ENCODE measurements at regions not wholly inside any gene's neighbourhood (a gene's known extent, or its start where the extent isn't known, plus 50 kb on each side); places are given as distances from the start of the nearest gene placed in this dataset.

DNA sequence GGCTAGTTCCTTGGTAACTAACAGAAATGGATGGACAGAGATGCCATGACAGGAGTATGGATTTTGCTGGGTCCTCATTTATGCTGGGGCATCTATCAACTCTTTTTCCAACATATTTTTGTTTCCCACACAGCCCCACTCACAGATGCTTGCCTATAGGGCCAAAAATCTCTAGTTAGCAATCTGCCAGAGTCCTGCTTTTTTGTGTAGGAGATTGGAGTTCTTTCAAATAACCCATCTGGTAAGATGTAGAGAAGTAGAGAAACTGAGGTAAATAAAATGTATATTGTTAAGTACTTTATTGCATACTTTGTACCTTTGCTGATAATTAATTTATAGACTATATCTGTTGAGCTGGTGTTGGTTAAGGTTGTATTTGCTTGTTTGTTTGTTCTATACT lies 456.5 kb upstream of the GOLIM4 start:
- Histone ChIP-seq H3K9me2 (ENCODE audit: insufficient read depth) (no peaks in the 10 kb centered on the region), H2AFZ (ENCODE audit: low read depth, low read length, poor library complexity, severe bottlenecking) (no peak overlapping the region), H3K4me2 (ENCODE audit: low read length) (no peak overlapping the region), H3K4me3 (replicated peaks in 1 of 2; ENCODE audit: low read depth in 1 of 2, low read length in 2 of 2) (no peak overlapping the region), H3K4me1 (ENCODE audit: control insufficient read depth in 1 of 2, insufficient read depth in 2 of 2, low read length in 2 of 2) (no peaks in the 10 kb centered on the region), H3K9me3 (ENCODE audit: control insufficient read depth in 1 of 2, insufficient read depth in 1 of 2, low read depth in 1 of 2, low read length in 2 of 2) (no peaks in the 10 kb centered on the region), H3K9ac (ENCODE audit: low read length) (no peak overlapping the region), H3K27ac (ENCODE audit: low read depth, low read length) (no peak overlapping the region), H3K79me2 (ENCODE audit: insufficient read depth, low read length) (no peaks in the 10 kb centered on the region), H3K36me3 (ENCODE audit: control insufficient read depth in 1 of 2, insufficient read depth in 2 of 2, low read length in 2 of 2) (no peaks in the 10 kb centered on the region), H4K20me1 (ENCODE audit: insufficient read depth) (no peaks in the 10 kb centered on the region), H3K27me3 (ENCODE audit: insufficient read depth, low read length) (no peaks in the 10 kb centered on the region)
- intact Hi-C loops (cut with micrococcal nuclease): no loop called here
- no TSS peak for BruUV-seq (replicated peaks)
- ATAC-seq: no peak
- RAD21 ChIA-PET (ENCODE audit: low non-redundant PET in 1 of 2, low total read pairs in 2 of 2, uncharacterized antibody in 2 of 2, unreplicated experiment in 2 of 2): no interaction called here
- no peak for DNase-seq (ENCODE audit: low read depth, low spot score)
- no peak for TF ChIP-seq ZFX (IDR thresholded peaks at IDR 0.05)
- TF ChIP-seq, protein P1, sequence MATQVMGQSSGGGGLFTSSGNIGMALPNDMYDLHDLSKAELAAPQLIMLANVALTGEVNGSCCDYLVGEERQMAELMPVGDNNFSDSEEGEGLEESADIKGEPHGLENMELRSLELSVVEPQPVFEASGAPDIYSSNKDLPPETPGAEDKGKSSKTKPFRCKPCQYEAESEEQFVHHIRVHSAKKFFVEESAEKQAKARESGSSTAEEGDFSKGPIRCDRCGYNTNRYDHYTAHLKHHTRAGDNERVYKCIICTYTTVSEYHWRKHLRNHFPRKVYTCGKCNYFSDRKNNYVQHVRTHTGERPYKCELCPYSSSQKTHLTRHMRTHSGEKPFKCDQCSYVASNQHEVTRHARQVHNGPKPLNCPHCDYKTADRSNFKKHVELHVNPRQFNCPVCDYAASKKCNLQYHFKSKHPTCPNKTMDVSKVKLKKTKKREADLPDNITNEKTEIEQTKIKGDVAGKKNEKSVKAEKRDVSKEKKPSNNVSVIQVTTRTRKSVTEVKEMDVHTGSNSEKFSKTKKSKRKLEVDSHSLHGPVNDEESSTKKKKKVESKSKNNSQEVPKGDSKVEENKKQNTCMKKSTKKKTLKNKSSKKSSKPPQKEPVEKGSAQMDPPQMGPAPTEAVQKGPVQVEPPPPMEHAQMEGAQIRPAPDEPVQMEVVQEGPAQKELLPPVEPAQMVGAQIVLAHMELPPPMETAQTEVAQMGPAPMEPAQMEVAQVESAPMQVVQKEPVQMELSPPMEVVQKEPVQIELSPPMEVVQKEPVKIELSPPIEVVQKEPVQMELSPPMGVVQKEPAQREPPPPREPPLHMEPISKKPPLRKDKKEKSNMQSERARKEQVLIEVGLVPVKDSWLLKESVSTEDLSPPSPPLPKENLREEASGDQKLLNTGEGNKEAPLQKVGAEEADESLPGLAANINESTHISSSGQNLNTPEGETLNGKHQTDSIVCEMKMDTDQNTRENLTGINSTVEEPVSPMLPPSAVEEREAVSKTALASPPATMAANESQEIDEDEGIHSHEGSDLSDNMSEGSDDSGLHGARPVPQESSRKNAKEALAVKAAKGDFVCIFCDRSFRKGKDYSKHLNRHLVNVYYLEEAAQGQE (IDR thresholded peaks at IDR 0.05; ENCODE audit: low read depth): no peak
- TF ChIP-seq SRF (IDR thresholded peaks at IDR 0.05; ENCODE audit: low read depth): no peak
- TF ChIP-seq CEBPB (IDR thresholded peaks at IDR 0.05; ENCODE audit: low read depth): no peak
- TF ChIP-seq, protein P2, sequence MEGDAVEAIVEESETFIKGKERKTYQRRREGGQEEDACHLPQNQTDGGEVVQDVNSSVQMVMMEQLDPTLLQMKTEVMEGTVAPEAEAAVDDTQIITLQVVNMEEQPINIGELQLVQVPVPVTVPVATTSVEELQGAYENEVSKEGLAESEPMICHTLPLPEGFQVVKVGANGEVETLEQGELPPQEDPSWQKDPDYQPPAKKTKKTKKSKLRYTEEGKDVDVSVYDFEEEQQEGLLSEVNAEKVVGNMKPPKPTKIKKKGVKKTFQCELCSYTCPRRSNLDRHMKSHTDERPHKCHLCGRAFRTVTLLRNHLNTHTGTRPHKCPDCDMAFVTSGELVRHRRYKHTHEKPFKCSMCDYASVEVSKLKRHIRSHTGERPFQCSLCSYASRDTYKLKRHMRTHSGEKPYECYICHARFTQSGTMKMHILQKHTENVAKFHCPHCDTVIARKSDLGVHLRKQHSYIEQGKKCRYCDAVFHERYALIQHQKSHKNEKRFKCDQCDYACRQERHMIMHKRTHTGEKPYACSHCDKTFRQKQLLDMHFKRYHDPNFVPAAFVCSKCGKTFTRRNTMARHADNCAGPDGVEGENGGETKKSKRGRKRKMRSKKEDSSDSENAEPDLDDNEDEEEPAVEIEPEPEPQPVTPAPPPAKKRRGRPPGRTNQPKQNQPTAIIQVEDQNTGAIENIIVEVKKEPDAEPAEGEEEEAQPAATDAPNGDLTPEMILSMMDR (IDR thresholded peaks at IDR 0.05 in 2 of 3, conservative IDR thresholded peaks at IDR 0.05 in 1 of 3; ENCODE audit: borderline replicate concordance in 1 of 3, insufficient read depth in 1 of 3, low read depth in 2 of 3, low read length in 2 of 3): no peak
- no peak for TF ChIP-seq EZH2phosphoT487 (IDR thresholded peaks at IDR 0.05; ENCODE audit: borderline replicate concordance)
- no peak for TF ChIP-seq JUND (IDR thresholded peaks at IDR 0.05)
- TF ChIP-seq EZH2 (IDR thresholded peaks at IDR 0.05): no peak
- TF ChIP-seq SP1 (IDR thresholded peaks at IDR 0.05; ENCODE audit: low read depth): no peak
- CTCF ChIA-PET: interaction anchor here (1.3 kb wide), 1 partner anchor 9 kb away, joined by 3 read pairs; no protein-coding TSS in a partner anchor
- POLR2A ChIA-PET: no interaction called here
